Transverse colon (tissue), 4 donors: ENCODE measurements at regions not wholly inside any gene's neighbourhood (a gene's known extent, or its start where the extent isn't known, plus 50 kb on each side); places are given as distances from the start of the nearest gene placed in this dataset.

ENCODE experiments used
- DNase-seq: peaks from one replicate; pipeline ENCODE4 v3.0.0-alpha.2; 2019
- H3K27ac ChIP-seq, 4 donors: fragments of 200-600 bp; sonication (generic); 2 replicates each; pipeline ENCODE4 v1.5.1; 2016 to 2018; ENCODE audit warnings: inconsistent platforms in 4 of 4
- H3K27me3 ChIP-seq: fragments of 200-600 bp; sonication (generic); 2 replicates; pipeline ENCODE4 v1.5.1; 2017; ENCODE audit warnings: inconsistent platforms
- H3K36me3 ChIP-seq, 4 donors: fragments of 200-600 bp; sonication (generic); 2 replicates each; pipeline ENCODE4 v1.5.1; 2017 to 2019; ENCODE audit warnings: inconsistent platforms in 4 of 4
- H3K4me1 ChIP-seq, 4 donors: fragments of 200-600 bp; sonication (generic); 2 replicates each; pipeline ENCODE4 v1.5.1; 2017 to 2020; ENCODE audit warnings: inconsistent platforms in 4 of 4
- H3K4me3 ChIP-seq, 4 donors: fragments of 200-600 bp; sonication (generic); 1 replicate in 1 of 4; 2 replicates in 3 of 4; pipeline versions ENCODE4 v1.5.1 to v1.6.1; 2017 to 2019; ENCODE audit warnings: inconsistent platforms in 4 of 4
- H3K9me3 ChIP-seq, 2 donors: fragments of 200-600 bp; sonication (generic); 2 replicates each; pipeline ENCODE4 v1.5.1; 2017 to 2019; ENCODE audit warnings: inconsistent platforms in 2 of 2
- CTCF ChIP-seq, 5 experiments: fragments of 200-600 bp in 3 of 5; fragments of 450-650 bp in 2 of 5; sonication (generic) in 3 of 5; IDR thresholded peaks; 1 replicate in 2 of 5; 2 replicates in 3 of 5; pipeline ENCODE4 v1.5.1; 2016 to 2017; ENCODE audit warnings: antibody characterized with exemption in 5 of 5, inconsistent platforms in 3 of 5, mild to moderate bottlenecking in 2 of 5, moderate library complexity in 1 of 5
- EP300 ChIP-seq: sonication (generic); formaldehyde crosslinking; IDR thresholded peaks from one replicate; pipeline ENCODE4 v1.6.1; 2017; ENCODE audit warnings: antibody characterized with exemption, low read depth
- POLR2A ChIP-seq: fragments of 450-650 bp; IDR thresholded peaks from one replicate; pipeline ENCODE4 v1.6.1; 2016; ENCODE audit warnings: antibody characterized with exemption, mild to moderate bottlenecking, moderate library complexity
- POLR2AphosphoS5 ChIP-seq, 3 donors: sonication (generic); formaldehyde crosslinking; IDR thresholded peaks; one replicate each; pipeline ENCODE4 v1.6.1; 2016; ENCODE audit warnings: antibody characterized with exemption in 3 of 3
- WGBS, 2 donors: methylation state at CpG; one replicate each; pipeline ENCODE4 v1.1.5; 2018; ENCODE audit warnings: low coverage in 1 of 2; 5-methylcytosine and 5-hydroxymethylcytosine counted together
- in situ Hi-C, 4 donors: fragments of 200-750 bp; cut with MboI; loops; one replicate each; pipeline versions ENCODE4 v1.15.0 to v1.15.1; 2017; ENCODE audit warnings: low sequenced_read_pairs in 3 of 4, low pct_ligation_motif_present in 1 of 4, low pct_unique_long_range_greater_than_20kb in 1 of 4
- intact Hi-C: fragments of 100-400 bp; cut with DNase I; formaldehyde crosslinking; loops from one replicate; pipeline ENCODE4 v1.15.1; 2023; ENCODE audit warnings: low total_unique reads

- Histone ChIP-seq H3K27me3 (no peaks in the 10 kb centered on the region), H3K36me3 (no peaks in the 10 kb centered on the region), H3K4me3 (no peak overlapping the region), H3K9me3 (no peaks in the 10 kb centered on the region), H3K27ac (no peak overlapping the region), H3K4me1 (no peaks in the 10 kb centered on the region)
- no peak for DNase-seq
- in situ Hi-C loops (no loop called here), intact Hi-C loops (no loop called here)
- WGBS, 2 donors: 90 to 93% methylated on average over 6 to 7 of the region's 7 CpGs
- TF ChIP-seq CTCF (IDR thresholded peaks at IDR 0.05) (no peak), POLR2A (no peak), POLR2AphosphoS5 (IDR thresholded peaks at IDR 0.05) (no peak), EP300 (no peak)
Observed at GRCh38 chr5:91256142-91256524, 127.0 kb downstream of the ARRDC3 start.

GRCh38 chr5:91255396-91256141, 127.5 kb downstream of the ARRDC3 start:
- WGBS, 2 donors: 88 to 93% methylated on average over 4 of the region's 4 CpGs
- H3K36me3 ChIP-seq: no peaks in the 10 kb centered on the region
- no peaks in the 10 kb centered on the region for H3K4me1 ChIP-seq
- no peak overlapping the region for H3K4me3 ChIP-seq
- H3K27ac ChIP-seq: no peak overlapping the region
- H3K27me3 ChIP-seq: no peaks in the 10 kb centered on the region
- no peak for TF ChIP-seq CTCF (IDR thresholded peaks at IDR 0.05)
- TF ChIP-seq POLR2A: no peak
- no peaks in the 10 kb centered on the region for H3K9me3 ChIP-seq
- intact Hi-C loops (no loop called here), in situ Hi-C loops (no loop called here)
- DNase-seq: no peak

GRCh38 chr5:91252916-91253315, 130.2 kb downstream of the ARRDC3 start:
- H3K36me3 ChIP-seq: no peaks in the 10 kb centered on the region
- no peaks in the 10 kb centered on the region for H3K9me3 ChIP-seq
- WGBS, 2 donors: 74 to 83% methylated on average over 2 of the region's 2 CpGs
- H3K4me3 ChIP-seq: no peak overlapping the region
- no peak for DNase-seq
- no peaks in the 10 kb centered on the region for H3K27me3 ChIP-seq
- no peaks in the 10 kb centered on the region for H3K4me1 ChIP-seq
- H3K27ac ChIP-seq: no peak overlapping the region
- in situ Hi-C loops (no loop called here), intact Hi-C loops (no loop called here)
- TF ChIP-seq POLR2AphosphoS5 (IDR thresholded peaks at IDR 0.05) (no peak), CTCF (IDR thresholded peaks at IDR 0.05) (no peak), POLR2A (no peak), EP300 (no peak)

DNA sequence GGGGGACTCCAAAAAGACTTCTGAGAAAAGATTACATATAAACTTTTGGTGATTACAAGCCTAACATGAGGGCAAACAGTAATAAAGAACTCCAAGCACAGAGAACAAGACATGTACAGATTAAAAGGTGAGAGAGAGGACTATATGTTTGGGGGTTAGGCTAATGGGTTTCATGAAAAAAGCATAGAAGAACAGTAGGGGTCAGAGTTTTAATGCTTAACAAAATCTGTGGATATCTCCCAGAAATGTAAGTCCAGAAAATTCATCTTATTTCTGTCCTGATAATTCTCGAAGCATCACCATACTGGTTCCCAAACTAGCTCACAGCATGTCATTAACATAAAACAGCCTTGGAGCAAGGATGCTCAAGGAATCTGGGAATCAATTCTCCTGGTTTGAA, 137.2 kb downstream of the ARRDC3 start:
- TF ChIP-seq POLR2A: no peak
- TF ChIP-seq CTCF (IDR thresholded peaks at IDR 0.05): no peak
- no peak for TF ChIP-seq EP300
- no peak for TF ChIP-seq POLR2AphosphoS5 (IDR thresholded peaks at IDR 0.05)
- in situ Hi-C loops (no loop called here), intact Hi-C loops (no loop called here)
- Histone ChIP-seq H3K9me3 (peaks cover 4 to 8% of the 10 kb centered on the region in 2 donors), H3K27me3 (no peaks in the 10 kb centered on the region), H3K4me3 (no peak overlapping the region), H3K36me3 (no peaks in the 10 kb centered on the region), H3K4me1 (no peaks in the 10 kb centered on the region), H3K27ac (no peak overlapping the region)
- WGBS, 2 donors: 75% methylated on average over 1 of the region's 1 CpG; no CpG with 5 or more reads in 1 of the 2 donors
- no peak for DNase-seq
